CD14-positive monocyte (primary cell): ENCODE measurements at regions not wholly inside any gene's neighbourhood (a gene's known extent, or its start where the extent isn't known, plus 50 kb on each side); places are given as distances from the start of the nearest gene placed in this dataset.

Experiments used
- DNase-seq, 3 donors: peaks; one replicate each; pipeline ENCODE4 v3.0.0-alpha.2; 2011 to 2022
- H2AFZ ChIP-seq: 2 replicates; pipeline ENCODE4 v1.6.0; 2012; ENCODE audit warnings: mild to moderate bottlenecking, low read depth, low read length, inconsistent platforms; ENCODE audit not compliant: insufficient read depth, poor library complexity, severe bottlenecking
- H3K27ac ChIP-seq, 2 donors: 1 replicate in 1 of 2; 2 replicates in 1 of 2; pipeline ENCODE4 v1.5.1; 2012 to 2013; ENCODE audit warnings: low read length in 2 of 2, control low read depth in 1 of 2, inconsistent platforms in 1 of 2, low read depth in 1 of 2, mild to moderate bottlenecking in 1 of 2
- H3K27me3 ChIP-seq, 2 donors: one replicate each; pipeline versions ENCODE4 v1.6.0 to v1.6.1; 2011 to 2013; ENCODE audit warnings: low read length in 2 of 2; ENCODE audit not compliant: control insufficient read depth in 2 of 2, insufficient read depth in 2 of 2
- H3K36me3 ChIP-seq, 2 donors: replicated peaks in 1 of 2; 1 replicate in 1 of 2; 2 replicates in 1 of 2; pipeline versions ENCODE4 v1.5.1 to v1.6.1; 2012 to 2013; ENCODE audit warnings: low read length in 2 of 2, control low read depth in 1 of 2, inconsistent platforms in 1 of 2, mild to moderate bottlenecking in 1 of 2; ENCODE audit not compliant: insufficient read depth in 2 of 2, control insufficient read depth in 1 of 2
- H3K4me1 ChIP-seq, 2 donors: 1 replicate in 1 of 2; 2 replicates in 1 of 2; pipeline versions ENCODE4 v1.5.1 to v1.6.1; 2012 to 2013; ENCODE audit warnings: low read length in 2 of 2, control low read depth in 1 of 2, inconsistent platforms in 1 of 2, mild to moderate bottlenecking in 1 of 2, moderate library complexity in 1 of 2; ENCODE audit not compliant: insufficient read depth in 2 of 2, control insufficient read depth in 1 of 2
- H3K4me2 ChIP-seq: replicated peaks from 2 replicates; pipeline ENCODE3; 2012; ENCODE audit warnings: low read length, moderate library complexity, mild to moderate bottlenecking; ENCODE audit not compliant: poor library complexity, severe bottlenecking; ENCODE audit errors: extremely low read depth
- H3K4me3 ChIP-seq, 3 experiments: fragments of 200-600 bp in 1 of 3; sonication (generic) in 1 of 3; replicated peaks in 1 of 3; 1 replicate in 2 of 3; 2 replicates in 1 of 3; pipeline ENCODE4 v1.5.1; 2011 to 2013; ENCODE audit warnings: low read length in 3 of 3, mild to moderate bottlenecking in 3 of 3, control low read depth in 2 of 3, low read depth in 2 of 3, inconsistent platforms in 1 of 3, moderate library complexity in 1 of 3
- H3K79me2 ChIP-seq: 2 replicates; pipeline ENCODE4 v1.6.0; 2012; ENCODE audit warnings: mild to moderate bottlenecking, control low read depth, inconsistent platforms, low read length, moderate library complexity; ENCODE audit not compliant: insufficient read depth
- H3K9ac ChIP-seq: 2 replicates; pipeline ENCODE4 v1.6.0; 2017; ENCODE audit warnings: low read length, mild to moderate bottlenecking; ENCODE audit not compliant: insufficient read depth, poor library complexity, severe bottlenecking
- H3K9me3 ChIP-seq, 2 donors: replicated peaks in 1 of 2; 1 replicate in 1 of 2; 2 replicates in 1 of 2; pipeline versions ENCODE4 v1.5.1 to v1.6.1; 2012 to 2013; ENCODE audit warnings: low read length in 2 of 2, control low read depth in 1 of 2; ENCODE audit not compliant: control insufficient read depth in 1 of 2, insufficient read depth in 1 of 2
- H4K20me1 ChIP-seq: 2 replicates; pipeline ENCODE4 v1.6.0; 2012; ENCODE audit warnings: mild to moderate bottlenecking, low read length, control low read depth, moderate library complexity; ENCODE audit not compliant: insufficient read depth
- H3K27ac Mint-ChIP-seq, 7 donors: one replicate each; pipeline ENCODE4 v1.8.0; 2020; ENCODE audit warnings: mild to moderate bottlenecking in 7 of 7, mixed read lengths in 7 of 7, moderate library complexity in 6 of 7, inconsistent platforms in 2 of 7
- H3K27me3 Mint-ChIP-seq, 3 donors: one replicate each; pipeline ENCODE4 v1.8.0; 2021 to 2022; ENCODE audit warnings: low read depth in 3 of 3, mild to moderate bottlenecking in 3 of 3, mixed read lengths in 3 of 3, moderate library complexity in 3 of 3, inconsistent platforms in 1 of 3
- H3K36me3 Mint-ChIP-seq, 2 donors: one replicate each; pipeline ENCODE4 v1.8.0; 2020; ENCODE audit warnings: mixed read lengths in 2 of 2, inconsistent platforms in 1 of 2, mild to moderate bottlenecking in 1 of 2
- H3K4me1 Mint-ChIP-seq: one replicate; pipeline ENCODE4 v1.8.0; 2020; ENCODE audit warnings: mild to moderate bottlenecking, mixed read lengths
- H3K4me3 Mint-ChIP-seq, 2 donors: one replicate each; pipeline ENCODE4 v1.8.0; 2020; ENCODE audit warnings: mild to moderate bottlenecking in 2 of 2, mixed read lengths in 2 of 2, moderate library complexity in 1 of 2
- H3K9me3 Mint-ChIP-seq, 7 donors: one replicate each; pipeline ENCODE4 v1.8.0; 2020 to 2022; ENCODE audit warnings: mixed read lengths in 7 of 7, mild to moderate bottlenecking in 6 of 7, moderate library complexity in 6 of 7, inconsistent platforms in 2 of 7
- CTCF ChIP-seq: fragments of 200-600 bp; IDR thresholded peaks from one replicate; pipeline ENCODE4 v1.8.0; 2022; ENCODE audit warnings: antibody characterized with exemption, mild to moderate bottlenecking
- WGBS: methylation state at CpG from one replicate; pipeline ENCODE4 v1.1.5; 2013; ENCODE audit warnings: missing lambda C conversion rate; ENCODE audit not compliant: insufficient coverage; 5-methylcytosine and 5-hydroxymethylcytosine counted together
- intact Hi-C, 2 donors: fragments of 100-400 bp; cut with micrococcal nuclease; formaldehyde crosslinking; loops; one replicate each; pipeline versions ENCODE4 v1.15.0 to v1.15.1; 2023

- H3K36me3 Mint-ChIP-seq = peaks cover 0 to 7% of the 10 kb centered on the region in 2 donors
- Histone ChIP-seq H3K4me3 (no peak overlapping the region), H3K27me3 (peaks cover 18 to 20% of the 10 kb centered on the region in 2 donors), H3K27ac (no peak overlapping the region), H3K4me1 (peaks cover 9 to 14% of the 10 kb centered on the region in 2 donors), H2AFZ (no peak overlapping the region), H3K4me2 (no peak overlapping the region), H3K79me2 (no peaks in the 10 kb centered on the region), H3K36me3 (no peaks in the 10 kb centered on the region), H3K9me3 (peaks cover 4 to 7% of the 10 kb centered on the region in 2 donors), H3K9ac (no peak overlapping the region), H4K20me1 (no peaks in the 10 kb centered on the region)
- peaks cover 5 to 28% (median 16%) of the 10 kb centered on the region in 7 donors for H3K9me3 Mint-ChIP-seq
- DNase-seq = no peak
- no CpG with 5 or more reads among the region's 6 CpGs for WGBS
- no peak overlapping the region for H3K4me3 Mint-ChIP-seq
- no peak for TF ChIP-seq CTCF
- H3K27ac Mint-ChIP-seq = no peak overlapping the region
- peaks cover 14 to 46% (median 31%) of the 10 kb centered on the region in 3 donors for H3K27me3 Mint-ChIP-seq
- peaks cover 12% of the 10 kb centered on the region for H3K4me1 Mint-ChIP-seq
- intact Hi-C loops = no loop called here
Measured at GRCh38 chr15:31871887-31872281, 158.4 kb upstream of the CHRNA7 start.

- peaks cover 3 to 19% (median 10%) of the 10 kb centered on the region in 3 donors for H3K27me3 Mint-ChIP-seq
- intact Hi-C loops = no loop called here
- peaks cover 0 to 2% (median 2%) of the 10 kb centered on the region in 7 donors for H3K9me3 Mint-ChIP-seq
- no peaks in the 10 kb centered on the region for H4K20me1 ChIP-seq
- no peak overlapping the region for H2AFZ ChIP-seq
- H3K27ac ChIP-seq = no peak overlapping the region
- no peaks in the 10 kb centered on the region for H3K36me3 ChIP-seq
- H3K4me3 Mint-ChIP-seq = peak overlapping the region in 1 of 2 donors; percentile 56
- H3K27me3 ChIP-seq = peaks cover 0 to 4% of the 10 kb centered on the region in 2 donors
- H3K27ac Mint-ChIP-seq = no peak overlapping the region
- DNase-seq = no peak
- no peak overlapping the region for H3K4me3 ChIP-seq
- H3K4me1 Mint-ChIP-seq = no peaks in the 10 kb centered on the region
- H3K9me3 ChIP-seq = no peaks in the 10 kb centered on the region
- H3K9ac ChIP-seq = no peak overlapping the region
- no peaks in the 10 kb centered on the region for H3K4me1 ChIP-seq
- H3K79me2 ChIP-seq = no peaks in the 10 kb centered on the region
- 17% methylated on average over 5 of the region's 9 CpGs for WGBS
- H3K4me2 ChIP-seq = no peak overlapping the region
- no peak for TF ChIP-seq CTCF
- H3K36me3 Mint-ChIP-seq = no peaks in the 10 kb centered on the region
Measured at GRCh38 chr15:31887246-31887645, 143.1 kb upstream of the CHRNA7 start.
